ENCODE measurements at regions not wholly inside any gene's neighbourhood (a gene's known extent, or its start where the extent isn't known, plus 50 kb on each side); places are given as distances from the start of the nearest gene placed in this dataset.

DNA sequence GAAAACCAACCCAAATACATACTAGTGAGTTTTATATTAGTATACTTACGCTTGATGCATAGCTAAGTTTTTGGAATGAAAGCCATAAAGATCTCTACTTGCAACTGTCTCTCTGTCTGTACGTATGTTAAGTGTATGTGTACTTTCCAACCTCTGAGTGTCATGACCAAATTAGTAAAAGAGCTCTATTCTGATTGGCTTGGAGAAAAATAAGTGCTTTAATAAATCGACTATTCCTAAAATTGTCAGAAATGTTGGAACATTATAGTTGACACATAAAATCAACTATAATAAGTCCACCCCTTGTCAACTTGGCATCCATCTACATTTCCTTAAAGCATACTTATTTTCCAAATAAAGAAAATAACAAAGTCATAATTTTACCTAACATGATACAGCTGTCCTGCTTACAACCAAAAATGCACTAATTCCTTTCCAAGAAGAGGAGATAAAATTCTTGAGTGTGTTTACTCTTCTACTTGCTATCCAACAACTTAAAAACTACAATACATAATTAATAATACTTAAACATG is 507.4 kb upstream of the ATP2B1 start:
- TF ChIP-seq CTCF (IDR thresholded peaks at IDR 0.05) (no peak), POLR2A (IDR thresholded peaks at IDR 0.05) (no peak), POLR2AphosphoS5 (IDR thresholded peaks at IDR 0.05) (no peak)
